HG03469 (cell line): ENCODE measurements at regions not wholly inside any gene's neighbourhood (a gene's known extent, or its start where the extent isn't known, plus 50 kb on each side); places are given as distances from the start of the nearest gene placed in this dataset.
"Not testable (repeated sequence)": the region's sequence is repeated elsewhere in the genome, so short reads cannot be mapped to it uniquely, and the experiment has no call there.

Source experiments
- ATAC-seq: cut with Tn5 transposase; IDR thresholded peaks from one replicate; pipeline ENCODE4 v1.9.1; 2021; ENCODE audit warnings: mild to moderate bottlenecking, moderate library complexity, moderate number of reproducible peaks; ENCODE audit not compliant: unreplicated experiment

DNA sequence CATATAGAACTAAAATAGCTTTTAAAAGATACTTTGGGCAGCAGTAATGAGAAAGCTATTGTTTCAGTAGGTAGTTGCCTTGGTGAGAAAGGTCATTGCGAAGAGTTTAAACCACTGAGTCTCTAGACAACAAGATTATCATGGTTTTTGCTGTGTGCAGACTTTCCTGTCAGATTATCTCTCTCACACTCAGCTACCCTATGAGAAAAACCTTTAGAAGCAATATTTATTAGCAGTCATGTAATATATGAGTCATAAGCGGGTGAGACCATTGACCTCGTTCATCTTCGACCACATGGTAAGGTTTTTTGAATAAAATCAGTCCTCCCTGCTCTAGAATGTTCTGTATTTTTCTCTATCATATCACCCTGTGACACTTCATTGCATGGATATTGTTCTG is 59.9 kb downstream of the GPR65 start:
- ATAC-seq: no peak

DNA sequence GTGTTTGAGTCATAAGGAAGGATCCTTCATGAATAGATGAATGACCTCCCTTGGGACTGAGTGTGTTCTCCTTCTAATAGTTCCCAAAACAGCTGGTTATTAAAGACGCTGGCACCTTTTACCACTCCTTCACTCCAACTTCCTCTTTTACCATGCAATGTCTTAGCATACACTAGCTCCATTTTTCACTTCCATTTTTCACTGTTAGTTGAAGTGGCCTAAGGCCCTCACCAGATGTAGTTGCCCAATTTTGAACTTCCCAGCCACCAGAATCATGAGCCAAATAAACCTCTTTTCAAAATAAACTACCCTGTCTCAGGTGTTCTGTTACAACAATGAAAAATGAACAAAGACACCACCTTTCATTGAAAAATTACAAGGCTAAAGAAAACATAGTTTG is 64.7 kb downstream of the GPR65 start:
- no peak for ATAC-seq

DNA sequence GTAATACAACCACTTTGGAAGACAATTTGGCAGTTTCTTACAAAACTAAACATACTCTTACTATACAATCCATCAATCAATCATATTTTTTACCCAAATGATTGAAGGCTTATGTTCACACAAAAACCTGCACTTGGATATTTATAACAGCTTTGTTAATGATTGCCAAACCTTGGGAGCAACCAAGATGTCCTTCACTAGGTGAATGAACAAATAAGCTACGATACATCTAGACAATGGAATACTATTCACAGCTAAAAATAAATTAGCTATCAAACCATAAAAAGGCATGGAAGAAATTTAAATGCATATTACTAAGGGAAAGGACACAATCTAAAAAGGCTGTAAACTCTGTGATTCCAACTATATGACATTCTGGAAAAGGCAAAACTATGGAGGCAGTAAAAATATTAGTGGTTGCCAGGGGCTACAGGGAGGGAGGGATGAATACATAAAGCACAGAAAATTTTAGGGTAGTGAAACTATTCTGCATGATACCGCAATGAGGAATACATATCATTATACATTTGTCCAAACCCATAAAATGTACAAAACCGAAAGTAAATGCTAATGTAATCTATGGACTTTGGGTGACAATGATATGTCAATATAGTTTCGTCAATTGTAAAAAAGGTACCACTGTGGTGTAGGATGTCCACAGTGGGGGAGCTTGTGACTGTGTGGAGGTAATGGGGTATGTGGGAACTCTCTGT is 70.5 kb downstream of the GPR65 start:
- ATAC-seq: peak; percentile 43

DNA sequence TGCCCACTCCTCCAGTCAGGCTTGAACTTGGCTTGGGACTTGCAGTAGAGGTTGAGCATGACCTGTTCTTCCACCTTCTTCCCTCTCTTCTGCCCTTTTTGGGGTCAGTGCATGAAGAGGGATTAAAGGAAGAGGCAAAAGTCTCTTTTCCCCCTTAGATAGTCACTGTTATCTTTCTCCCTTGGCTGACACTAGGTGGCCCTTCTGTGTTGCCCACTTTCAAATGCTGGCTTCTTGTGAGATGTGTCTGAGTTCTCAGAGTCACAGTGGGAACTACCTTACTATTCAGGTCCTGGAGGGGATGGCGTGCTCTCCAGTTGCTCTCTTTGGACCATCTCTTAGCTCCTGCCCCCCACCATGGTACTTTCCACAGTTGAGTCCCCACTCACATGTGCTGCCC is 73.6 kb downstream of the GPR65 start:
- no peak for ATAC-seq

DNA sequence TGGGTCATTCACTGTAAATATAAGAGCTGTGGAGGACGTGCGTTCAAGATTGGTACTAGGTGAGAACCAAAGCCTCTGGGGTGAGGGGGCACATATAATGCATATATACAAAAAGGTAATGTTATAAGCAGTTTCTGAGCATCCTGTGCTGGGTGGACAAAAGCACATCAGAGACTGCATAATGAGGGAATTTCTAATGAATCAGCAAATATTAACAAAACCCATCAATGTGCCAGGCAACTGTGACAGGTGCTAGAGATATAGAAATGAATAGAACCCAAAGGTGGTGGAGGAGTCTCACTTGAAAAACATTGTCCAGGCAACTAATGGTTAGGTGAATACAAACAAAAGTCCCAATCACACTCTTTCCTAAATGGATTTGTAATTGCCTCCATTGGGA is 74.7 kb downstream of the GPR65 start:
- no peak for ATAC-seq

DNA sequence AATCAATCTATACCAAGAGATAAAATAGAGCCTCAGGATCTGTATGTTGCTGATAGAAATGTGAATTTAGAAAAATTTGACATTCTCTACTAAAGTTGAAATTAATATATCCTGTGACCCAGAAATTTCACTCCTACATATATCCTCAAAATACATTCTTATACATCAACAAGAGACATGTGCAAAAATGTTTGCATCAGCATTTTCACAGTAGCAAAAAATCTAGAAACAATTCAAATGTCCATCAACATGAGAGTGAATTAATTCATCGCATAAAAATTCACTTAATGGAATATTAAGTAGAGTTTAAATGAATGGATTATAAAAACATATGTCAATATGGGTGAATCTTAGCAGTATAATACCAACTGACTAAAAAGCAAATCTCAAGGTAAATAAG is 80.8 kb downstream of the GPR65 start:
- no peak for ATAC-seq

DNA sequence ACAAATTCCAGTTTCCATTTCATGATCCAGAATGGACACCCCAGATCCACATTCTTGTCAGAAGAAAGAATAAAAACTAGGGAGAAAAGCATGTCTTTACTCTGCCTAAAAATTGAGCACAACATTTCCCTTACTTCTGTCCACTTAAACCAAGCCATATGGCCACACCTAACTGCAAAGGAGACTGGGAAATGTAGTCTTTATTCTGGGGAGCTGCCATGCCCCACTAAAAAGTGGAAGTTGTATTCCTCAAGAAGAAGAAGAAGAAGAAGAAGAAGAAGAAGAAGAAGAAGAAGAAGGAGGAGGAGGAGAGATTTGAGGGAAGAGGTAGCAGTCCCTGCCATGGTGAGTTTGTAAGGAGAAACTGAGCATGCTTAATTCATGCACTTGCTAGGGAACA is 84.5 kb downstream of the GPR65 start:
- no peak for ATAC-seq

DNA sequence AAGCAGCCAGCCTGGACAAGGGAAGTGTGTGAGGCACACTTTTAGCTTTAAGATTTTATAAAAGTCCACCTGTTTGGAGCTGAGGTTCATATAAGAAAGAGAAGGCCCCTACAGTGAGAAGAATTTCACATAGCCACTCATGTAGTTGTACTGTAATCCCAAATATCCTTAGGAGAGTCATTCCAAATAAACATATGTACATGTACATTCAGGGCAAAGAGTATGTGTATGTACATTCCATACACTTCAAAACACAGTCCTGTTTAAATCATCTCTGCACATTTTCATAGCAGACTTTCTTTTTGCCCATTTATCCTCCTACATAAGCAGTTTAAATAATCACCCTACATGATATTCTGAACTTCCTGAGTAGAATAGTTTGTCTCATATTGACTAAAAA is 87.6 kb downstream of the GPR65 start:
- ATAC-seq: no peak

DNA sequence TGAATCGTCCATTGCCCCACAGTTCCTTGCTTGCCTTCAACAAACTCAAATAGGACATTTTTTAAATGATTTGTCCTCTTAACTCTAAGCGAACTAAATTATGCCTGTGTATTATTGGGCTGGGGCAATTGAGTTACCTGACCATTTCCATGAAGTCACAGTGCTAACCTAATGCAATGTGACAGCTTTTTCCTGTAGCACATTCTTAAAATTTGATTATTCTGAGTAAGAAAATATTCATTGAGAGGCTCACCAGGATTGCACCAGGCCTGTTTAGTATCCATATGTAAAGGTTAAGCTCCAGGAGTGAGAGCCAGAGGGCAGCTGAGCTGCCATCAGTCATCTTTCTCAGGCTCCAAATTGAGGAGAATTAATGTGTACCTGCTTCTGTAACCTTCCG is 90.9 kb downstream of the GPR65 start:
- no peak for ATAC-seq

DNA sequence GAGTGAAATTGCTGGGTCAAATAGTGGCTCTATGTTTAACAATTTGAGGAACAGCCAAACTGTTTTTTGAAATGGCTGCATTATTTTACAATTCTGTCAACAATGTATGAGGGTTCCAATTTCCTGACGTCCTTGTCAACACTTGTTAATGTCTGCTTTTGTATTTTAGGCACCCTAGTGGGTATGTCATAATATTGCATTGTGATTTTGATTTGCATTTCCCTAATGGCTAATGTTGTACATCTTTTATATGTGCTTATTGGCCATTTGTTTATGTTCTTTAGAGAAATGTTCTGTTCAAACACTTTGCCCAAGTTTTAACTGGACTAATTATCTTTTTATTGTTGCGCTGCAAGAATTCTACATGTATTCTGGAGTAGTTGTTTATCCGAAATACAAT is 93.2 kb downstream of the GPR65 start:
- ATAC-seq: no peak

DNA sequence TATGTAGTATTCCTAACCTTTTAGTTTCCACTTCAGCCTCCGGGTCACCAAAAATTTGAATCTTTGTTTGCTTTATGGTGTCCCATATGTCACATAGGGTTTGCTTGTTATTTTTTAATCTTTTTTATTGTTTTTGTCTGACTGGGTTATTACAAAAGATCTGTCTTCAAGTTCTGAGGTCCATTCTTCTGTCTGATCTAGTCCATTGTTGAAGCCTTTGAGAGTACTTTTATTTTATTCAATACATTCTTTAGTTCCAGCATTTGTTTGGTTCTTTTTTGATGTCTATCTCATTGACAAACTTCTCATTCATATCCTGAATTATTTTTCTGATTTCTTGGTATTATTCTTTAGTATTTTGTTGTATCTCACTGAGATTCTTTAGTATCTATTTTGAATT is 99.8 kb downstream of the GPR65 start:
- ATAC-seq: no peak

DNA sequence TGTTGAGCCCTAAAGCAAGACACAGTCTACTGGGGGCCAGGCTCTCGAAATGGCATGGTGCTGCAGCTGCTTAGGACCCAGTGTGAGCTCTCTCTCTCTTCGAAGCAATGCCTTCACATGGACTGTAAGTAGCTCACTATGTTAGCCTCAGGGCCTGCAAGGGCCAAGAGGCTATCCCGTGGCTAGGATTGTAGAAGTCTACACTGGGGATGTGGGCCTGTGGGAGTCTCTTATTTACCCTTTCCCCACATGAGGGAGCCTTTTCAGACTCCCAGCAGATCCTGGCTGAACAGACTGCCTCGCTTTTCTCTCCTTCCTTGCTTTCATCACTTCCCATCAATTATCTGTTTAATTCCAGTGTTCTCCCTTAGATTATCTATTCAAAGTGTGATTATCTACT is 101.4 kb downstream of the GPR65 start:
- ATAC-seq: no peak

DNA sequence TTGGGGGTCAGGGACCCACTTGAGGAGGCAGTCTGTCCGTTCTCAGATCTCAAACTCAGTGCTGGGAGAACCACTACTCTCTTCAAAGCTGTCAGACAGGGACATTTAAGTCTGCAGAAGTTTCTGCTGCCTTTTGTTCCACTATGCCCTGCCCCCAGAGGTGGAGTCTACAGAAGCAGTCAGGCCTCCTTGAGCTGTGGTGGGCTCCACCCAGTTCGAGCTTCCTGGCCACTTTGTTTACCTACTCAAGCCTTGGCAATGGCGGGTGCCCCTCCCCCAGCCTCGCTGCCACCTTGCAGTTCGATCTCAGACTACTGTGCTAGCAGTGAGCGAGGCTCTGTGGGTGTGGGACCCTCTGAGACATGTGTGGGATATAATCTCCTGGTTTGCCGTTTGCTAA is 122.7 kb downstream of the GPR65 start:
- ATAC-seq: not testable (repeated sequence)

DNA sequence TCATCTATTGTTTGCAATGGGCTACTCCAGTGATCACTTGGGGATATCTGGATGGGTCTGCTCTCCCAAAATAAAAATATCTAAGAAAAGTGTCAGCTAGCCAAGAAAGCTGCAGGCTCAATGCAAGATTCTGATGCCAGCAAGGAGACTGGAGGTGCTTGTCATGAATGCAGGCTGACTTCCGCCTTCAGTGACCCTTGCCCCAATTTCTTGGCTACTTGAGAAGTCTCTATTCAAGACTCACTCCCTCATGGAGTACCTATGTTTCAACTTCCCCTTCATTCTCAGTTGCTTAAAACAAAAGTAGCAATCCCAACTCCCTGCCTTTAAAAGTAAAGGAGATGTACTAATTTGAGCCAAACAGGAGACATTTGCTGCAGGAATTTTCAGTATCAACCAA is 123.9 kb downstream of the GPR65 start:
- ATAC-seq: no peak

DNA sequence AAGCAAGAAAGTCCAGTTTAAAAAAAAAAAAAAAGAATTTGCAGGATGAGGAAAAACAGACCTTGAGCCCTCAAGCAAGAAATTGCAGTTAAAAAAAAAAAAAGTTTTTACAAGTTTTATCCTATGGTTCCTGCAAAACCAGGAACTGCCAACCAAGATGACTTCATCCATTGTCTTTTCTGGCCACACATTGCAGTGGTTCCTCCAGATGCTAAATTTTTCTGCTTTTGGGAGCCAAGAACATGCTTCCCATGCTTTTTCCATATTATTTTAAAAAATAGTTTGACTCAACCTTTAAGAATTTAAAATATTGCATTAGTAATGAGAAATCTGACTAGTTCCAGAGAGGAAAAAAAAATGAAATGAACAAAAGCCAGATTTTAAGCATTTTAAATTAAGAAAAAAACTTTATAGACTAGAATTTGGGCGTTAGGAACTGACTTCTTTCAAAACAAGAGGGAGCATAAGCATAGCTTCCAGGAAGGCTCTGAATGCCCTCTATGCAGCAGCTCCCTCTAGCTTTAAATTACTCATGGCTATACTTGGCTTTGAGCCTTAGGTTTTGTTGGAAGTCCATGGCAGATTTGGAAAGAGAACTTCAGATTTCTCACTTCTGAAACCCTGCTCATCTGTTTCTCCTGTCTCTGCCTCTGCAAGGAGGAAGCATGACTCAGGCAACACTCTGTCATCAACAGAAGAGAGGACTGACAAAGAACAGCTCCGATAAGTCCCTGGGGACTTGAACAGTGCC is 124.5 kb downstream of the GPR65 start:
- ATAC-seq: peak; percentile 88

DNA sequence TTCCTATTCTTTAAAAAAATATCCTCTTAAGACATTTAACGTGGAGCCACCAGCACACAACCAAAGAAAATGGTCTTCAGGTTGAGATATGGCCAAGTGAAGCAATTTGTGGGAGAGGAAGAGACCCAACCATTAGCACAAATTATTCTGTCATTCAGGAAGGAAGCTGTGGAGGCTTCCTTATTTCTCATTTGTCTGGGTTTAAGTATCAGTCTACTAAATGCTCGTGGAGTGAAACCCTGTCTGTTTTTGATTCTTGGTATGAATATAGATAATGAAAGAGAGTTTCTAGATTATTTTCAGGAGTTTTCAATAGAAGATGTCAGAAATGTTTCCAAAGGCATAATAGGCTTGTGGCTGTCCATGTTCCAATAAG is 125.1 kb downstream of the GPR65 start:
- ATAC-seq: peak; percentile 31
